Fibroblast of lung (primary cell): ENCODE measurements at regions not wholly inside any gene's neighbourhood (a gene's known extent, or its start where the extent isn't known, plus 50 kb on each side); places are given as distances from the start of the nearest gene placed in this dataset.

Experiments used
- CTCF ChIP-seq, 2 donors: IDR thresholded peaks in 1 of 2; conservative IDR thresholded peaks in 1 of 2; 1 replicate in 1 of 2; 2 replicates in 1 of 2; pipeline ENCODE4 v1.5.1; 2011 to 2012; ENCODE audit warnings: low read length in 2 of 2, control low read depth in 1 of 2, inconsistent platforms in 1 of 2, low read depth in 1 of 2, mild to moderate bottlenecking in 1 of 2
- EZH2 ChIP-seq: IDR thresholded peaks from 2 replicates; pipeline ENCODE4 v1.5.1; 2012; ENCODE audit warnings: low read length, control low read depth, mild to moderate bottlenecking; ENCODE audit errors: missing control alignments

- no peak for TF ChIP-seq EZH2
- no peak for TF ChIP-seq CTCF (conservative IDR thresholded peaks at IDR 0.05 in 1 of 2, IDR thresholded peaks at IDR 0.05 in 1 of 2; ENCODE audit: low read depth in 1 of 2, low read length in 2 of 2)
These were observed 467.8 kb downstream of the TMEM232 start for GRCh38 chr5:110258460-110259216.
